ENCODE measurements at regions not wholly inside any gene's neighbourhood (a gene's known extent, or its start where the extent isn't known, plus 50 kb on each side); places are given as distances from the start of the nearest gene placed in this dataset.
"Not testable (repeated sequence)": the region's sequence is repeated elsewhere in the genome, so short reads cannot be mapped to it uniquely, and the experiment has no call there.

DNA sequence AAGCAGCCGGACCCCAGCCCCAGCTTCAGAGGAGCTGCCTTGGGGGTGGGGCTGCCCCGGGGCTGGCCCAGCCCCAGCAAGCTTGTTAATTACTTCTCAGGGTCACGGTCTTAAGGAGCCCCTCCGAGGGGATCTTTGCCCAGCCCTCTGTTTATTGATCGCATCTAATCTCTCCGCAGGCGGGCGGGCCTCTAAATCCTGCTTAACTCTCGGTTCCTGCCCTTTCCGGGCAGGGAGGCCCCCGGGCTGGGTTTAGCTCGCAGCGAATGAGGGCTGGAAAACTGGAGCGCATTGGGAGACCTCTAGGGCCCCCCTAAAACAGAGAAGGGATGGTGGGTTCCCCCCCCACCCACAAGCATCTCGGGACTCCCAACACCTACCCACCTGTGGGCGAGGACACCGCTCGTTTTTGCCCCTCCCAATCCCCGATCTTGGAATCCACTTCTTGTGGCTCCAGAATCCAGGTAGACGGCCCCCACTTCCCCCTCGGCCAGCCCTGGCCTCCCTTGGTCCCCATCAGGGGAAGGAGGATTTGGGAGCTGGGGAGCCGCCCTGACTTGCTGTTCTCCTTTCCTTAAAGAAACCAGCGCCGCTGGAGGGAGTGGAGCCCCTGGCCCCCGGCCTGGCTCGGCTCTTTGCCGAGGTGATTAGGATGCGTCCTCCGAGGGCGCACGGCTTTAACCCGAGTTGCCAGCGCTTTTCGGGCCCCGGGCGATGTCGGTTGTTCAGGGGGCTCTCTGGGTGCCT is 59.5 kb upstream of the ADGRL1 start:
- TF ChIP-seq, protein P1, sequence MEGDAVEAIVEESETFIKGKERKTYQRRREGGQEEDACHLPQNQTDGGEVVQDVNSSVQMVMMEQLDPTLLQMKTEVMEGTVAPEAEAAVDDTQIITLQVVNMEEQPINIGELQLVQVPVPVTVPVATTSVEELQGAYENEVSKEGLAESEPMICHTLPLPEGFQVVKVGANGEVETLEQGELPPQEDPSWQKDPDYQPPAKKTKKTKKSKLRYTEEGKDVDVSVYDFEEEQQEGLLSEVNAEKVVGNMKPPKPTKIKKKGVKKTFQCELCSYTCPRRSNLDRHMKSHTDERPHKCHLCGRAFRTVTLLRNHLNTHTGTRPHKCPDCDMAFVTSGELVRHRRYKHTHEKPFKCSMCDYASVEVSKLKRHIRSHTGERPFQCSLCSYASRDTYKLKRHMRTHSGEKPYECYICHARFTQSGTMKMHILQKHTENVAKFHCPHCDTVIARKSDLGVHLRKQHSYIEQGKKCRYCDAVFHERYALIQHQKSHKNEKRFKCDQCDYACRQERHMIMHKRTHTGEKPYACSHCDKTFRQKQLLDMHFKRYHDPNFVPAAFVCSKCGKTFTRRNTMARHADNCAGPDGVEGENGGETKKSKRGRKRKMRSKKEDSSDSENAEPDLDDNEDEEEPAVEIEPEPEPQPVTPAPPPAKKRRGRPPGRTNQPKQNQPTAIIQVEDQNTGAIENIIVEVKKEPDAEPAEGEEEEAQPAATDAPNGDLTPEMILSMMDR (IDR thresholded peaks at IDR 0.05; ENCODE audit: low read depth, low read length, missing control alignments): no peak
- DNase-seq: no peak
- H3K36me3 ChIP-seq (replicated peaks): no peaks in the 10 kb centered on the region
- H3K4me3 ChIP-seq (ENCODE audit: low read depth, low read length): no peak overlapping the region
- H3K27ac ChIP-seq: no peak overlapping the region
- in situ Hi-C loops (cut with HindIII; ENCODE audit: low pct_ligation_motif_present, low sequenced_read_pairs): no loop called here
- H3K27me3 ChIP-seq (replicated peaks): peaks cover 12% of the 10 kb centered on the region

DNA sequence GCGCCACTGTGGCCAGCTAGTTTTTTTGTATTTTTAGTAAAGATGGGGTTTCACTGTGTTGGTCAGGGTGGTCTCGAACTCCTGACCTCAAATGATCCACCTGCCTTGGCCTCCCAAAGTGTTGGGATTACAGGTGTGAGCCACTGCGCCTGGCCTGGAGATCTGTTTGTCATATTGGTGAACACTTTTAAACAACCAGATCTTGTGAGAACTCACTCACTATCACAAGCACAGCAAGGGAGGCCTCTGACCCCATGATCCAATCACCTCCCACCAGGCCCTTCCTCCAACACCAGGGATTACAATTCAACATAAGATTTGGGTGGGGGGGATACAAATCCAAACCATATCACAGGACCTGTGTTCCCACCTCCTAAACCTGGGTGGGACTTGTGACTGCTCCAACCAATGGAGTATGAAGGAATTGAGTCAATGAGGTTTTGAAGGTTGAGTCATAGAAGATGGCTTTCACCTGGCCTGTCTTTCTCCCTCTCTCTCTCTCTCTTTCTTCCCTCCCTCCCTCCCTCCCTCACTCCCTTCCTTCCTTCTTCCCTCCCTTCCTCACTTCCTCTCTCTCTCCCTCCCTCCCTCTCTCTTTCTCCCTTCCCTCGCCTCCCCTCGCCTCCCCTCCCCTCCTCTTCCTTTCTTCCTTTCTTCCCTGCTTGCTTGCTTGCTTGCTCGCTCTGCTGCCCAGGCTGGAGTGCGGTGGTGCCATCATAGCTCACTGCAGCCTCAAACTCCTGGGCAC is 50.1 kb upstream of the ADGRL1 start:
- DNase-seq; H3K4me3 ChIP-seq (ENCODE audit: low read depth, low read length); H3K36me3 ChIP-seq (replicated peaks); H3K27ac ChIP-seq; in situ Hi-C loops (cut with HindIII; ENCODE audit: low pct_ligation_motif_present, low sequenced_read_pairs); H3K27me3 ChIP-seq (replicated peaks): not testable (repeated sequence)

All from brain microvascular endothelial cell (primary cell).